IMR-90 (cell line): ENCODE measurements at regions not wholly inside any gene's neighbourhood (a gene's known extent, or its start where the extent isn't known, plus 50 kb on each side); places are given as distances from the start of the nearest gene placed in this dataset.

Experiments
- ATAC-seq: fragments of 200-7000 bp; cut with Tn5 transposase; 2 replicates; pipeline ENCODE4 v1.9.1; 2020; ENCODE audit warnings: low read depth, mild to moderate bottlenecking, moderate library complexity
- BruUV-seq: library from RNA; stranded (reverse); fragments of 400-500 nt; replicated peaks from 2 replicates; lab custom pipeline; 2021; lab: Mats Ljungman, UMichigan
- CTCF ChIA-PET: fragments of 300-600 bp; formaldehyde crosslinking; extraction: SDS; loops from one replicate; lab custom pipeline; 2021; ENCODE audit warnings: antibody characterized with exemption; lab: Yijun Ruan, JAX
- POLR2A ChIA-PET: fragments of 300-600 bp; sonication (Branson Sonifier 250); formaldehyde crosslinking; loops from one replicate; lab custom pipeline; 2022; ENCODE audit warnings: antibody characterized with exemption; ENCODE audit not compliant: unreplicated experiment; lab: Charles Lee
- DNase-seq: peaks from one replicate; pipeline ENCODE4 v3.0.0; 2013
- H2AFZ ChIP-seq: replicated peaks from 2 replicates; pipeline ENCODE3; 2013; ENCODE audit warnings: low read length, mild to moderate bottlenecking; ENCODE audit not compliant: poor library complexity
- H2AK5ac ChIP-seq: 2 replicates; pipeline ENCODE4 v1.6.1; 2013; ENCODE audit warnings: low read depth, low read length, inconsistent platforms
- H2AK9ac ChIP-seq: replicated peaks from 2 replicates; pipeline ENCODE3; 2013; ENCODE audit warnings: mild to moderate bottlenecking, low read depth, low read length, moderate library complexity; ENCODE audit not compliant: poor library complexity
- H2BK120ac ChIP-seq: 2 replicates; pipeline ENCODE4 v1.6.1; 2013; ENCODE audit warnings: low read depth, low read length, inconsistent platforms
- H2BK15ac ChIP-seq: 3 replicates; pipeline ENCODE4 v1.6.1; 2013; ENCODE audit warnings: low read depth, low read length, inconsistent platforms
- H2BK20ac ChIP-seq: 2 replicates; pipeline ENCODE4 v1.6.1; 2013; ENCODE audit warnings: low read depth, mild to moderate bottlenecking, inconsistent platforms, low read length, moderate library complexity
- H2BK5ac ChIP-seq: 2 replicates; pipeline ENCODE4 v1.6.1; 2013; ENCODE audit warnings: mild to moderate bottlenecking, low read depth, low read length, inconsistent platforms; ENCODE audit not compliant: poor library complexity, severe bottlenecking
- H3K14ac ChIP-seq: replicated peaks from 2 replicates; pipeline ENCODE4 v1.6.1; 2013; ENCODE audit warnings: low read depth, low read length, inconsistent platforms
- H3K18ac ChIP-seq: 2 replicates; pipeline ENCODE4 v1.6.1; 2013; ENCODE audit warnings: low read depth, low read length, control low read depth
- H3K23ac ChIP-seq: 2 replicates; pipeline ENCODE4 v1.6.1; 2013; ENCODE audit warnings: low read depth, low read length, inconsistent platforms
- H3K27ac ChIP-seq: 2 replicates; pipeline ENCODE4 v1.5.1; 2013; ENCODE audit warnings: mild to moderate bottlenecking, control low read depth, low read length; ENCODE audit not compliant: insufficient read depth
- H3K27me3 ChIP-seq: 2 replicates; pipeline ENCODE4 v1.6.1; 2013; ENCODE audit warnings: low read length; ENCODE audit not compliant: control insufficient read depth, insufficient read depth
- H3K36me3 ChIP-seq: 2 replicates; pipeline ENCODE4 v1.6.1; 2013; ENCODE audit warnings: low read length, mixed read lengths; ENCODE audit not compliant: control insufficient read depth, insufficient read depth
- H3K4ac ChIP-seq: 2 replicates; pipeline ENCODE4 v1.6.1; 2013; ENCODE audit warnings: low read depth, low read length, inconsistent platforms
- H3K4me1 ChIP-seq: 2 replicates; pipeline ENCODE4 v1.6.1; 2013; ENCODE audit warnings: low read length, mixed read lengths; ENCODE audit not compliant: control insufficient read depth, insufficient read depth
- H3K4me2 ChIP-seq: 2 replicates; pipeline ENCODE4 v1.6.1; 2013; ENCODE audit warnings: low read depth, mild to moderate bottlenecking, control low read depth, low read length, moderate library complexity
- H3K4me3 ChIP-seq: 2 replicates; pipeline ENCODE4 v1.5.1; 2013; ENCODE audit warnings: low read depth, mild to moderate bottlenecking, control low read depth, low read length, moderate library complexity; ENCODE audit not compliant: insufficient read depth
- H3K56ac ChIP-seq: 2 replicates; pipeline ENCODE4 v1.6.1; 2013; ENCODE audit warnings: low read length, inconsistent platforms; ENCODE audit not compliant: insufficient read depth; ENCODE audit errors: extremely low read depth
- H3K79me1 ChIP-seq, 2 experiments: 2 replicates each; pipeline ENCODE4 v1.6.1; 2013; ENCODE audit warnings: low read length in 2 of 2, inconsistent platforms in 1 of 2, low read depth in 1 of 2
- H3K9ac ChIP-seq: 2 replicates; pipeline ENCODE4 v1.6.1; 2013; ENCODE audit warnings: low read depth, low read length, control low read depth
- H3K9me1 ChIP-seq: 2 replicates; pipeline ENCODE4 v1.6.1; 2013; ENCODE audit warnings: low read length, inconsistent platforms; ENCODE audit not compliant: insufficient read depth
- H3K9me3 ChIP-seq: 2 replicates; pipeline ENCODE4 v1.6.1; 2013; ENCODE audit warnings: low read length; ENCODE audit not compliant: control insufficient read depth, insufficient read depth
- H4K20me1 ChIP-seq: 2 replicates; pipeline ENCODE4 v1.6.1; 2013; ENCODE audit warnings: low read length, inconsistent platforms; ENCODE audit not compliant: insufficient read depth
- H4K5ac ChIP-seq: 2 replicates; pipeline ENCODE4 v1.6.1; 2013; ENCODE audit warnings: mild to moderate bottlenecking, low read depth, low read length, control low read depth
- H4K8ac ChIP-seq, 2 experiments: 2 replicates each; pipeline ENCODE4 v1.6.1; 2013; ENCODE audit warnings: low read depth in 2 of 2, low read length in 2 of 2, control low read depth in 1 of 2, inconsistent platforms in 1 of 2
- H4K91ac ChIP-seq: 2 replicates; pipeline ENCODE4 v1.6.1; 2013; ENCODE audit warnings: low read depth, low read length, inconsistent platforms; ENCODE audit not compliant: insufficient read depth
- ELK1 ChIP-seq: fragments of 150-350 bp; IDR thresholded peaks from 2 replicates; pipeline ENCODE4 v1.6.1; 2016; ENCODE audit warnings: low read depth, mild to moderate bottlenecking, low read length, moderate library complexity, borderline replicate concordance
- FOS ChIP-seq: fragments of 150-350 bp; IDR thresholded peaks from 2 replicates; pipeline ENCODE4 v1.6.1; 2016; ENCODE audit warnings: low read depth, low read length
- NFE2L2 ChIP-seq: fragments of 150-350 bp; IDR thresholded peaks from 2 replicates; pipeline ENCODE4 v1.6.1; 2016; ENCODE audit warnings: low read depth, mild to moderate bottlenecking, low read length
- POLR2A ChIP-seq: IDR thresholded peaks from 2 replicates; pipeline ENCODE4 v1.6.1; 2012; ENCODE audit warnings: mild to moderate bottlenecking, low read depth, low read length
- RCOR1 ChIP-seq: IDR thresholded peaks from 2 replicates; pipeline ENCODE4 v1.6.1; 2012; ENCODE audit warnings: mild to moderate bottlenecking, low read length, improper control_type of control experiment; ENCODE audit not compliant: insufficient replicate concordance
- WGBS, 2 experiments: methylation state at CpG; one replicate each; pipeline versions ENCODE4 v1.1.5 to v1.1.7; 2013; ENCODE audit warnings: missing lambda C conversion rate in 2 of 2; ENCODE audit not compliant: insufficient read length in 1 of 2; ENCODE audit errors: extremely low coverage in 2 of 2; 5-methylcytosine and 5-hydroxymethylcytosine counted together
- dilution Hi-C: fragments of 300-500 bp; cut with HindIII; formaldehyde crosslinking; loops from one replicate; pipeline ENCODE4 v1.14.3; 2018; ENCODE audit warnings: low sequenced_read_pairs; ENCODE audit not compliant: unreplicated experiment
- in situ Hi-C: fragments of 300-500 bp; cut with MboI; formaldehyde crosslinking; loops from 3 replicates; pipeline ENCODE4 v1.14.3; 2019; ENCODE audit warnings: low sequenced_read_pairs, inconsistent platforms, mixed read lengths
- intact Hi-C: fragments of 100-400 bp; cut with micrococcal nuclease; formaldehyde crosslinking; loops from 2 replicates; pipeline ENCODE4 v1.10.0; 2022

GRCh38 chr2:234308073-234308812, 188.6 kb downstream of the ARL4C start (continued):
- TF ChIP-seq POLR2A (no peak), RCOR1 (no peak)

GRCh38 chr2:234307322-234307961, 189.4 kb downstream of the ARL4C start:
- no peak overlapping the region for H3K4me2 ChIP-seq
- POLR2A ChIA-PET: no interaction called here

More at GRCh38 chr2:234307322-234307961, 189.4 kb downstream of the ARL4C start:
- peaks cover 6% of the 10 kb centered on the region for H3K9me1 ChIP-seq
- H3K36me3 ChIP-seq: no peaks in the 10 kb centered on the region
- no peaks in the 10 kb centered on the region for H4K20me1 ChIP-seq
- ATAC-seq: no peak
- peak overlapping the region; percentile 48; the same call in 1 of the 3 replicates for H2BK15ac ChIP-seq
- no peak overlapping the region for H3K23ac ChIP-seq
- no peak overlapping the region for H3K56ac ChIP-seq
- peaks cover 3% of the 10 kb centered on the region; the same call in 1 of the 2 replicates for H3K9me3 ChIP-seq
- H3K4ac ChIP-seq: peak overlapping the region; percentile 80
- WGBS, 2 experiments: no CpG with 5 or more reads among the region's 4 CpGs
- H2BK20ac ChIP-seq: peak overlapping the region; percentile 74
- no TSS peak for BruUV-seq
- no peak for DNase-seq
- CTCF ChIA-PET: no interaction called here
- dilution Hi-C loops (no loop called here), intact Hi-C loops (no loop called here), in situ Hi-C loops (no loop called here)
- peak overlapping the region in 1 of 2 experiments; percentile 36; a peak in 1 of 4 replicates for H4K8ac ChIP-seq
- H2BK5ac ChIP-seq: peak overlapping the region; percentile 15
- H2AFZ ChIP-seq: peak overlapping the region; percentile 18
- H3K14ac ChIP-seq: peak overlapping the region; percentile 47; the same call in 1 of the 2 replicates
- peak overlapping the region; percentile 62 for H2BK120ac ChIP-seq
- no peak overlapping the region for H2AK9ac ChIP-seq
- H3K18ac ChIP-seq: no peak overlapping the region
- no peak overlapping the region for H3K27ac ChIP-seq
- peaks cover 8% of the 10 kb centered on the region for H3K4me1 ChIP-seq
- H2AK5ac ChIP-seq: peak overlapping the region; percentile 56
- no peak for TF ChIP-seq POLR2A
- TF ChIP-seq ELK1: no peak
- TF ChIP-seq FOS: no peak
- TF ChIP-seq NFE2L2: no peak
- no peaks in the 10 kb centered on the region for H3K27me3 ChIP-seq
- no peak overlapping the region for H4K5ac ChIP-seq
- no peak overlapping the region for H3K9ac ChIP-seq
- H4K91ac ChIP-seq: peak overlapping the region; percentile 41; the same call in 1 of the 2 replicates
- no peak overlapping the region for H3K4me3 ChIP-seq
- no peaks in the 10 kb centered on the region for H3K79me1 ChIP-seq
